Endothelial cell of umbilical vein (primary cell): ENCODE measurements at regions not wholly inside any gene's neighbourhood (a gene's known extent, or its start where the extent isn't known, plus 50 kb on each side); places are given as distances from the start of the nearest gene placed in this dataset.

Source experiments
- BruUV-seq: library from RNA; stranded (reverse); fragments of 400-500 nt; replicated peaks from 2 replicates; lab custom pipeline; 2021; lab: Mats Ljungman, UMichigan
- CTCF ChIA-PET: fragments of 300-600, 350-600 bp; sonication (Branson Sonifier 250); formaldehyde crosslinking; loops from one replicate; lab custom pipeline; 2021; ENCODE audit warnings: antibody characterized with exemption, inconsistent platforms; lab: Charles Lee
- POLR2A ChIA-PET: fragments of 300-600, 350-600 bp; sonication (Branson Sonifier 250); formaldehyde crosslinking; loops from one replicate; lab custom pipeline; 2021; ENCODE audit warnings: antibody characterized with exemption, inconsistent platforms; lab: Charles Lee
- DNase-seq: peaks from one replicate; pipeline ENCODE4 v3.0.0-alpha.2; 2011; ENCODE audit warnings: low read depth, low spot score
- FAIRE-seq: peaks from 2 replicates; lab custom pipeline; 2011; peaks lifted over from hg19 to GRCh38; lab: Jason Lieb, UNC
- H2AFZ ChIP-seq: 2 replicates; pipeline ENCODE4 v1.6.0; 2012; ENCODE audit warnings: low read depth, low read length, control low read depth, inconsistent platforms
- H3K27ac ChIP-seq: 2 replicates; pipeline ENCODE4 v1.5.1; 2011; ENCODE audit warnings: low read depth, mild to moderate bottlenecking, control low read depth, low read length, moderate library complexity; ENCODE audit not compliant: insufficient read depth
- H3K27me3 ChIP-seq, 2 experiments: 2 replicates each; pipeline versions ENCODE4 v1.6.0 to v1.6.1; 2011; ENCODE audit warnings: low read length in 2 of 2, mixed read lengths in 1 of 2; ENCODE audit not compliant: control insufficient read depth in 2 of 2, insufficient read depth in 2 of 2
- H3K36me3 ChIP-seq, 2 experiments: 2 replicates in 1 of 2; 3 replicates in 1 of 2; pipeline ENCODE4 v1.5.1; 2011; ENCODE audit warnings: low read length in 2 of 2, mild to moderate bottlenecking in 1 of 2, moderate library complexity in 1 of 2; ENCODE audit not compliant: control insufficient read depth in 2 of 2, insufficient read depth in 2 of 2; ENCODE audit errors: extremely low read depth in 1 of 2
- H3K4me1 ChIP-seq: 3 replicates; pipeline ENCODE4 v1.5.1; 2011; ENCODE audit warnings: mild to moderate bottlenecking, low read length; ENCODE audit not compliant: control insufficient read depth, insufficient read depth; ENCODE audit errors: extremely low read depth
- H3K4me2 ChIP-seq: 2 replicates; pipeline ENCODE4 v1.6.1; 2011; ENCODE audit warnings: low read length, control low read depth, mixed read lengths; ENCODE audit not compliant: insufficient read depth
- H3K4me3 ChIP-seq, 3 experiments: fragments of 200-600 bp in 1 of 3; sonication (generic), shearing (Covaris generic) in 1 of 3; replicated peaks in 1 of 3; 2 replicates each; pipeline ENCODE4 v1.5.1; 2011 to 2016; ENCODE audit warnings: control low read depth in 3 of 3, low read length in 3 of 3, mild to moderate bottlenecking in 2 of 3, inconsistent platforms in 1 of 3, low read depth in 1 of 3, moderate library complexity in 1 of 3; ENCODE audit not compliant: insufficient read depth in 1 of 3
- H3K79me2 ChIP-seq: 2 replicates; pipeline ENCODE4 v1.6.0; 2012; ENCODE audit warnings: low read length, inconsistent platforms; ENCODE audit not compliant: control insufficient read depth, insufficient read depth
- H3K9ac ChIP-seq: replicated peaks from 2 replicates; pipeline ENCODE3; 2011; ENCODE audit warnings: low read length, control low read depth; ENCODE audit not compliant: insufficient read depth; ENCODE audit errors: extremely low read depth
- H3K9me1 ChIP-seq: replicated peaks from 3 replicates; pipeline ENCODE4 v1.6.0; 2011; ENCODE audit warnings: mild to moderate bottlenecking, low read length; ENCODE audit not compliant: control insufficient read depth, insufficient read depth; ENCODE audit errors: extremely low read depth
- H3K9me3 ChIP-seq: replicated peaks from 2 replicates; pipeline ENCODE4 v1.5.1; 2012; ENCODE audit warnings: low read length, inconsistent platforms; ENCODE audit not compliant: control insufficient read depth, insufficient read depth
- H4K20me1 ChIP-seq: replicated peaks from 2 replicates; pipeline ENCODE3; 2011; ENCODE audit warnings: mild to moderate bottlenecking, low read length; ENCODE audit not compliant: control insufficient read depth, insufficient read depth; ENCODE audit errors: extremely low read depth
- CTCF ChIP-seq, 2 donors: IDR thresholded peaks; 1 replicate in 1 of 2; 2 replicates in 1 of 2; pipeline ENCODE4 v1.5.1; 2011; ENCODE audit warnings: low read length in 2 of 2, mild to moderate bottlenecking in 2 of 2, moderate library complexity in 2 of 2, control low read depth in 1 of 2, inconsistent platforms in 1 of 2, low read depth in 1 of 2; ENCODE audit not compliant: insufficient read depth in 1 of 2; ENCODE audit errors: extremely low read depth in 1 of 2
- EZH2 ChIP-seq: IDR thresholded peaks from 2 replicates; pipeline ENCODE4 v1.6.1; 2012; ENCODE audit warnings: borderline replicate concordance, low read depth, mild to moderate bottlenecking, moderate library complexity, low read length, inconsistent platforms; ENCODE audit not compliant: severe bottlenecking
- FOS ChIP-seq: IDR thresholded peaks from 2 replicates; pipeline ENCODE4 v1.6.1; 2011; ENCODE audit warnings: mild to moderate bottlenecking, low read length, moderate library complexity, borderline replicate concordance; ENCODE audit not compliant: insufficient read depth
- GATA2 ChIP-seq: IDR thresholded peaks from 2 replicates; pipeline ENCODE4 v1.7.0; 2011; ENCODE audit warnings: low read depth, mild to moderate bottlenecking, moderate library complexity, mixed read lengths, low read length; ENCODE audit not compliant: insufficient read length, insufficient read depth
- JUN ChIP-seq: IDR thresholded peaks from 2 replicates; pipeline ENCODE4 v1.6.1; 2011; ENCODE audit warnings: borderline replicate concordance, low read depth; ENCODE audit not compliant: insufficient read length, insufficient read depth
- MAX ChIP-seq: IDR thresholded peaks from 2 replicates; pipeline ENCODE4 v1.6.1; 2011; ENCODE audit not compliant: insufficient read depth, insufficient read length
- MYC ChIP-seq: IDR thresholded peaks from one replicate; pipeline ENCODE4 v1.6.1; 2011; ENCODE audit warnings: mild to moderate bottlenecking, low read depth, low read length
- POLR2A ChIP-seq: IDR thresholded peaks from 2 replicates; pipeline ENCODE4 v1.6.1; 2012; ENCODE audit warnings: low read depth, mild to moderate bottlenecking, control low read depth, low read length
- POLR2AphosphoS5 ChIP-seq: IDR thresholded peaks from 2 replicates; pipeline ENCODE4 v1.6.1; 2012; ENCODE audit warnings: low read depth, mild to moderate bottlenecking, control low read depth, low read length, moderate library complexity; ENCODE audit not compliant: insufficient read depth
- dilution Hi-C: fragments of 300-500 bp; cut with MboI; formaldehyde crosslinking; loops from one replicate; pipeline ENCODE4 v1.15.0; 2019; ENCODE audit warnings: low sequenced_read_pairs; ENCODE audit not compliant: extremely low pct_ligation_motif_present
- intact Hi-C: fragments of 100-400 bp; cut with micrococcal nuclease; formaldehyde crosslinking; loops from one replicate; pipeline ENCODE4 v1.10.0; 2022

DNA sequence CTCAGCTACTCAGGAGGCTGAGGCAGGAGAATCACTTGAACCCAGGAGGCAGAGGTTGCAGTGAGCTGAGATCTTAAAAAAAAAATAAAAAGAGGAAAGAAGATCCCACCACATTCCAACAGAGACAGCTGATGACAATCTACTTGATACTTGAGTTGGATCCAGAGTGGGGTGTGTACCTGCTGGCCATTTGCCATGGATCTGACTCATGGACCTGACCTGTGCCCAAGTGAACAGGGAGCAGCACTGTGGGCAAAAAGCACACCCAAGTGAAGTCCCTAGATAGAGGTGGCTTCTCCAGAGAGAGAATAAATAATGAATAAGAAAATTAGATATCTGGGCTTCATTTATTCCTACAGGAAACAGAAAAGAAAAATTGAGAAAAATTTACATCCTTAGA lies 81.2 kb upstream of the MIER3 start:
- no peak overlapping the region for H3K4me3 ChIP-seq
- dilution Hi-C loops (no loop called here), intact Hi-C loops (no loop called here)
- no peaks in the 10 kb centered on the region for H3K4me1 ChIP-seq
- H3K9ac ChIP-seq: no peak overlapping the region
- ChIA-PET POLR2A (no interaction called here), CTCF (no interaction called here)
- H3K9me3 ChIP-seq: no peaks in the 10 kb centered on the region
- FAIRE-seq (no peak), DNase-seq (no peak)
- BruUV-seq: no TSS peak
- no peak overlapping the region for H2AFZ ChIP-seq
- H3K36me3 ChIP-seq: no peaks in the 10 kb centered on the region
- no peaks in the 10 kb centered on the region for H3K79me2 ChIP-seq
- H3K4me2 ChIP-seq: no peak overlapping the region
- no peaks in the 10 kb centered on the region for H3K9me1 ChIP-seq
- no peaks in the 10 kb centered on the region for H4K20me1 ChIP-seq
- H3K27me3 ChIP-seq: peaks cover 6 to 9% of the 10 kb centered on the region in 2 experiments
- no peak overlapping the region for H3K27ac ChIP-seq
- no peak for TF ChIP-seq MYC
- no peak for TF ChIP-seq FOS
- TF ChIP-seq MAX: no peak
- TF ChIP-seq CTCF (IDR thresholded peaks at IDR 0.05; ENCODE audit: extremely low read depth in 1 of 2, insufficient read depth in 1 of 2, low read depth in 1 of 2, low read length in 2 of 2): no peak
- no peak for TF ChIP-seq EZH2
- no peak for TF ChIP-seq POLR2A
- TF ChIP-seq POLR2AphosphoS5: no peak
- TF ChIP-seq JUN: no peak
- no peak for TF ChIP-seq GATA2
